CD14-positive monocyte (primary cell): ENCODE measurements at regions not wholly inside any gene's neighbourhood (a gene's known extent, or its start where the extent isn't known, plus 50 kb on each side); places are given as distances from the start of the nearest gene placed in this dataset.

Source experiments
- DNase-seq, 3 donors: peaks; one replicate each; pipeline ENCODE4 v3.0.0-alpha.2; 2011 to 2022
- H2AFZ ChIP-seq: 2 replicates; pipeline ENCODE4 v1.6.0; 2012; ENCODE audit warnings: mild to moderate bottlenecking, low read depth, low read length, inconsistent platforms; ENCODE audit not compliant: insufficient read depth, poor library complexity, severe bottlenecking
- H3K27ac ChIP-seq, 2 donors: 1 replicate in 1 of 2; 2 replicates in 1 of 2; pipeline ENCODE4 v1.5.1; 2012 to 2013; ENCODE audit warnings: low read length in 2 of 2, control low read depth in 1 of 2, inconsistent platforms in 1 of 2, low read depth in 1 of 2, mild to moderate bottlenecking in 1 of 2
- H3K27me3 ChIP-seq, 2 donors: one replicate each; pipeline versions ENCODE4 v1.6.0 to v1.6.1; 2011 to 2013; ENCODE audit warnings: low read length in 2 of 2; ENCODE audit not compliant: control insufficient read depth in 2 of 2, insufficient read depth in 2 of 2
- H3K36me3 ChIP-seq, 2 donors: replicated peaks in 1 of 2; 1 replicate in 1 of 2; 2 replicates in 1 of 2; pipeline versions ENCODE4 v1.5.1 to v1.6.1; 2012 to 2013; ENCODE audit warnings: low read length in 2 of 2, control low read depth in 1 of 2, inconsistent platforms in 1 of 2, mild to moderate bottlenecking in 1 of 2; ENCODE audit not compliant: insufficient read depth in 2 of 2, control insufficient read depth in 1 of 2
- H3K4me1 ChIP-seq, 2 donors: 1 replicate in 1 of 2; 2 replicates in 1 of 2; pipeline versions ENCODE4 v1.5.1 to v1.6.1; 2012 to 2013; ENCODE audit warnings: low read length in 2 of 2, control low read depth in 1 of 2, inconsistent platforms in 1 of 2, mild to moderate bottlenecking in 1 of 2, moderate library complexity in 1 of 2; ENCODE audit not compliant: insufficient read depth in 2 of 2, control insufficient read depth in 1 of 2
- H3K4me2 ChIP-seq: replicated peaks from 2 replicates; pipeline ENCODE3; 2012; ENCODE audit warnings: low read length, moderate library complexity, mild to moderate bottlenecking; ENCODE audit not compliant: poor library complexity, severe bottlenecking; ENCODE audit errors: extremely low read depth
- H3K4me3 ChIP-seq, 3 experiments: fragments of 200-600 bp in 1 of 3; sonication (generic) in 1 of 3; replicated peaks in 1 of 3; 1 replicate in 2 of 3; 2 replicates in 1 of 3; pipeline ENCODE4 v1.5.1; 2011 to 2013; ENCODE audit warnings: low read length in 3 of 3, mild to moderate bottlenecking in 3 of 3, control low read depth in 2 of 3, low read depth in 2 of 3, inconsistent platforms in 1 of 3, moderate library complexity in 1 of 3
- H3K79me2 ChIP-seq: 2 replicates; pipeline ENCODE4 v1.6.0; 2012; ENCODE audit warnings: mild to moderate bottlenecking, control low read depth, inconsistent platforms, low read length, moderate library complexity; ENCODE audit not compliant: insufficient read depth
- H3K9ac ChIP-seq: 2 replicates; pipeline ENCODE4 v1.6.0; 2017; ENCODE audit warnings: low read length, mild to moderate bottlenecking; ENCODE audit not compliant: insufficient read depth, poor library complexity, severe bottlenecking
- H3K9me3 ChIP-seq, 2 donors: replicated peaks in 1 of 2; 1 replicate in 1 of 2; 2 replicates in 1 of 2; pipeline versions ENCODE4 v1.5.1 to v1.6.1; 2012 to 2013; ENCODE audit warnings: low read length in 2 of 2, control low read depth in 1 of 2; ENCODE audit not compliant: control insufficient read depth in 1 of 2, insufficient read depth in 1 of 2
- H4K20me1 ChIP-seq: 2 replicates; pipeline ENCODE4 v1.6.0; 2012; ENCODE audit warnings: mild to moderate bottlenecking, low read length, control low read depth, moderate library complexity; ENCODE audit not compliant: insufficient read depth
- H3K27ac Mint-ChIP-seq, 7 donors: one replicate each; pipeline ENCODE4 v1.8.0; 2020; ENCODE audit warnings: mild to moderate bottlenecking in 7 of 7, mixed read lengths in 7 of 7, moderate library complexity in 6 of 7, inconsistent platforms in 2 of 7
- H3K27me3 Mint-ChIP-seq, 3 donors: one replicate each; pipeline ENCODE4 v1.8.0; 2021 to 2022; ENCODE audit warnings: low read depth in 3 of 3, mild to moderate bottlenecking in 3 of 3, mixed read lengths in 3 of 3, moderate library complexity in 3 of 3, inconsistent platforms in 1 of 3
- H3K36me3 Mint-ChIP-seq, 2 donors: one replicate each; pipeline ENCODE4 v1.8.0; 2020; ENCODE audit warnings: mixed read lengths in 2 of 2, inconsistent platforms in 1 of 2, mild to moderate bottlenecking in 1 of 2
- H3K4me1 Mint-ChIP-seq: one replicate; pipeline ENCODE4 v1.8.0; 2020; ENCODE audit warnings: mild to moderate bottlenecking, mixed read lengths
- H3K4me3 Mint-ChIP-seq, 2 donors: one replicate each; pipeline ENCODE4 v1.8.0; 2020; ENCODE audit warnings: mild to moderate bottlenecking in 2 of 2, mixed read lengths in 2 of 2, moderate library complexity in 1 of 2
- H3K9me3 Mint-ChIP-seq, 7 donors: one replicate each; pipeline ENCODE4 v1.8.0; 2020 to 2022; ENCODE audit warnings: mixed read lengths in 7 of 7, mild to moderate bottlenecking in 6 of 7, moderate library complexity in 6 of 7, inconsistent platforms in 2 of 7
- WGBS: methylation state at CpG from one replicate; pipeline ENCODE4 v1.1.5; 2013; ENCODE audit warnings: missing lambda C conversion rate; ENCODE audit not compliant: insufficient coverage; 5-methylcytosine and 5-hydroxymethylcytosine counted together
- intact Hi-C, 2 donors: fragments of 100-400 bp; cut with micrococcal nuclease; formaldehyde crosslinking; loops; one replicate each; pipeline versions ENCODE4 v1.15.0 to v1.15.1; 2023
- TF ChIP-seq, protein P1 (sequence below): fragments of 200-600 bp; IDR thresholded peaks from one replicate; pipeline ENCODE4 v1.8.0; 2022; ENCODE audit warnings: antibody characterized with exemption, mild to moderate bottlenecking

DNA sequence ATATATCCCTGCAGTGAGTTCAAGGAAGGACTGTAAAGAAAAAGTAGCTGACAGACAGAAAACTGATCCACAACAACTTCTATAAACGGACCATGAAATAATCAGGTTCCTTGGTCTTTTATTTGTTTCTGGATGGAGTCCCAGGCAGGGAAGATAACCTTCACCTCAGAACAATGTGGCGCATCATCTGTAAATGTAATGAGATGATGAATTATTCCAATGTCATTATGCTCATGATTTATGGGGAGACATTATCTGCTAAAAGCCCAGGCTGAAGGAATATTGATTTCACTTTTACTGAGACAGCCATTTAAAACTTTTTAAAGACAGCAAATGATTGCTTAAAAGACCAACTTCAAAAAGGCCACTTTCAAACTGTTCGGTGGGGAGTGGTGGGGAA lies 354.9 kb upstream of the ADAMTS9 start:
- peaks cover 0 to 4% (median 0%) of the 10 kb centered on the region in 3 donors for H3K27me3 Mint-ChIP-seq
- no peak overlapping the region for H3K4me3 Mint-ChIP-seq
- H3K27ac Mint-ChIP-seq, result no peak overlapping the region
- H3K79me2 ChIP-seq, result no peaks in the 10 kb centered on the region
- no peaks in the 10 kb centered on the region for H3K27me3 ChIP-seq
- peaks cover 0 to 19% (median 4%) of the 10 kb centered on the region in 7 donors for H3K9me3 Mint-ChIP-seq
- DNase-seq, result no peak
- no peak overlapping the region for H3K27ac ChIP-seq
- H3K4me1 Mint-ChIP-seq, result no peaks in the 10 kb centered on the region
- H2AFZ ChIP-seq, result no peak overlapping the region
- intact Hi-C loops, result no loop called here
- peaks cover 0 to 12% of the 10 kb centered on the region in 2 donors for H3K9me3 ChIP-seq
- H3K4me2 ChIP-seq, result no peak overlapping the region
- H3K9ac ChIP-seq, result no peak overlapping the region
- TF ChIP-seq, protein P1, sequence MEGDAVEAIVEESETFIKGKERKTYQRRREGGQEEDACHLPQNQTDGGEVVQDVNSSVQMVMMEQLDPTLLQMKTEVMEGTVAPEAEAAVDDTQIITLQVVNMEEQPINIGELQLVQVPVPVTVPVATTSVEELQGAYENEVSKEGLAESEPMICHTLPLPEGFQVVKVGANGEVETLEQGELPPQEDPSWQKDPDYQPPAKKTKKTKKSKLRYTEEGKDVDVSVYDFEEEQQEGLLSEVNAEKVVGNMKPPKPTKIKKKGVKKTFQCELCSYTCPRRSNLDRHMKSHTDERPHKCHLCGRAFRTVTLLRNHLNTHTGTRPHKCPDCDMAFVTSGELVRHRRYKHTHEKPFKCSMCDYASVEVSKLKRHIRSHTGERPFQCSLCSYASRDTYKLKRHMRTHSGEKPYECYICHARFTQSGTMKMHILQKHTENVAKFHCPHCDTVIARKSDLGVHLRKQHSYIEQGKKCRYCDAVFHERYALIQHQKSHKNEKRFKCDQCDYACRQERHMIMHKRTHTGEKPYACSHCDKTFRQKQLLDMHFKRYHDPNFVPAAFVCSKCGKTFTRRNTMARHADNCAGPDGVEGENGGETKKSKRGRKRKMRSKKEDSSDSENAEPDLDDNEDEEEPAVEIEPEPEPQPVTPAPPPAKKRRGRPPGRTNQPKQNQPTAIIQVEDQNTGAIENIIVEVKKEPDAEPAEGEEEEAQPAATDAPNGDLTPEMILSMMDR, result no peak
- no peaks in the 10 kb centered on the region for H3K36me3 Mint-ChIP-seq
- WGBS, result no CpG with 5 or more reads among the region's 3 CpGs
- H3K4me3 ChIP-seq, result no peak overlapping the region
- no peaks in the 10 kb centered on the region for H4K20me1 ChIP-seq
- H3K4me1 ChIP-seq, result no peaks in the 10 kb centered on the region
- H3K36me3 ChIP-seq, result no peaks in the 10 kb centered on the region

GRCh38 chr3:65039754-65040210 lies 352.0 kb upstream of the ADAMTS9 start:
- Mint-ChIP-seq H3K36me3 (no peaks in the 10 kb centered on the region), H3K4me3 (no peak overlapping the region), H3K27ac (peak overlapping the region in 1 of 7 donors; percentile 21), H3K27me3 (peaks cover 0 to 4% (median 0%) of the 10 kb centered on the region in 3 donors), H3K9me3 (peaks cover 0 to 16% (median 2%) of the 10 kb centered on the region in 7 donors), H3K4me1 (no peaks in the 10 kb centered on the region)
- H3K4me2 ChIP-seq, result no peak overlapping the region
- no peak overlapping the region for H2AFZ ChIP-seq
- DNase-seq, result no peak
- H3K27me3 ChIP-seq, result no peaks in the 10 kb centered on the region
- H3K4me3 ChIP-seq, result no peak overlapping the region
- 100% methylated on average over 5 of the region's 6 CpGs for WGBS
- H3K36me3 ChIP-seq, result no peaks in the 10 kb centered on the region
- no peaks in the 10 kb centered on the region for H4K20me1 ChIP-seq
- intact Hi-C loops, result no loop called here
- H3K4me1 ChIP-seq, result no peaks in the 10 kb centered on the region
- TF ChIP-seq, protein P1, result no peak
- H3K27ac ChIP-seq, result no peak overlapping the region
- H3K79me2 ChIP-seq, result no peaks in the 10 kb centered on the region
- peaks cover 0 to 12% of the 10 kb centered on the region in 2 donors for H3K9me3 ChIP-seq
- no peak overlapping the region for H3K9ac ChIP-seq
